Neural cell (in vitro differentiated cells): ENCODE measurements at regions not wholly inside any gene's neighbourhood (a gene's known extent, or its start where the extent isn't known, plus 50 kb on each side); places are given as distances from the start of the nearest gene placed in this dataset.

Experiments used
- H2AFZ ChIP-seq: fragments of 200-600, 300-800 bp; sonication (generic), shearing (Covaris generic); 2 replicates; pipeline ENCODE4 v1.6.0; 2014; ENCODE audit warnings: low read depth, mild to moderate bottlenecking, antibody characterized with exemption, low read length, moderate library complexity
- H3F3A ChIP-seq: fragments of 200-600 bp; shearing (Covaris generic); 2 replicates; pipeline ENCODE4 v1.6.1; 2016; ENCODE audit warnings: mild to moderate bottlenecking, moderate library complexity, mixed read lengths, antibody characterized with exemption, low read length; ENCODE audit not compliant: insufficient read depth, poor library complexity, severe bottlenecking
- H3K27ac ChIP-seq: fragments of 200-600, 300-800 bp; sonication (generic), shearing (Covaris generic); 2 replicates; pipeline ENCODE4 v1.5.1; 2014; ENCODE audit warnings: mild to moderate bottlenecking, low read length, moderate library complexity
- H3K27me3 ChIP-seq: fragments of 300-800, 200-600 bp; sonication (generic), shearing (Covaris generic); 2 replicates; pipeline ENCODE4 v1.6.0; 2014; ENCODE audit warnings: mild to moderate bottlenecking, low read depth, low read length, moderate library complexity; ENCODE audit not compliant: insufficient read depth
- H3K36me3 ChIP-seq: fragments of 300-800, 200-600 bp; sonication (generic), shearing (Covaris generic); 2 replicates; pipeline ENCODE4 v1.5.1; 2014; ENCODE audit warnings: mild to moderate bottlenecking, antibody characterized with exemption, low read length, moderate library complexity; ENCODE audit not compliant: insufficient read depth
- H3K4me2 ChIP-seq: fragments of 300-800, 200-600 bp; sonication (generic), shearing (Covaris generic); 2 replicates; pipeline ENCODE4 v1.6.0; 2014; ENCODE audit warnings: mild to moderate bottlenecking, low read length
- H3K4me3 ChIP-seq: fragments of 300-800, 200-600 bp; sonication (generic), shearing (Covaris generic); 2 replicates; pipeline ENCODE4 v1.5.1; 2014; ENCODE audit warnings: mild to moderate bottlenecking, low read length, moderate library complexity
- H3K79me2 ChIP-seq: fragments of 200-600 bp; shearing (Covaris generic); replicated peaks from 2 replicates; pipeline ENCODE4 v1.6.0; 2014; ENCODE audit warnings: mild to moderate bottlenecking, low read length, moderate library complexity; ENCODE audit not compliant: insufficient read depth
- H3K9ac ChIP-seq: fragments of 300-800, 200-600 bp; sonication (generic), shearing (Covaris generic); 2 replicates; pipeline ENCODE4 v1.6.1; 2016; ENCODE audit warnings: mild to moderate bottlenecking, low read length, mixed read lengths
- H3K9me2 ChIP-seq: fragments of 200-600 bp; shearing (Covaris generic); 2 replicates; pipeline ENCODE4 v1.6.1; 2016; ENCODE audit warnings: mild to moderate bottlenecking, low read length, mixed read lengths; ENCODE audit not compliant: insufficient read depth
- H3K9me3 ChIP-seq: fragments of 200-600, 300-800 bp; sonication (generic), shearing (Covaris generic); 2 replicates; pipeline ENCODE4 v1.6.1; 2016; ENCODE audit warnings: mild to moderate bottlenecking, mixed run types, low read length, moderate library complexity, mixed read lengths
- H4K20me1 ChIP-seq: fragments of 200-600 bp; shearing (Covaris generic); 2 replicates; pipeline ENCODE4 v1.6.1; 2016; ENCODE audit warnings: mild to moderate bottlenecking, mixed run types; ENCODE audit not compliant: insufficient read depth
- EP300 ChIP-seq: fragments of 450-650 bp; conservative IDR thresholded peaks from 2 replicates; pipeline ENCODE4 v1.6.1; 2014; ENCODE audit warnings: antibody characterized with exemption, mild to moderate bottlenecking, moderate library complexity; ENCODE audit not compliant: poor library complexity, severe bottlenecking
- EZH2 ChIP-seq: fragments of 200-600, 300-800 bp; shearing (Covaris generic), sonication (generic); IDR thresholded peaks from 2 replicates; pipeline ENCODE4 v1.6.1; 2014; ENCODE audit warnings: antibody characterized with exemption, low read length, borderline replicate concordance, mild to moderate bottlenecking; ENCODE audit not compliant: insufficient read depth, poor library complexity, severe bottlenecking
- MXI1 ChIP-seq: fragments of 450-650 bp; conservative IDR thresholded peaks from 2 replicates; pipeline ENCODE4 v1.6.1; 2014; ENCODE audit warnings: antibody characterized with exemption, mild to moderate bottlenecking; ENCODE audit not compliant: poor library complexity, severe bottlenecking
- POLR2AphosphoS5 ChIP-seq: IDR thresholded peaks from 2 replicates; pipeline ENCODE4 v1.6.1; 2012
- RAD21 ChIP-seq: fragments of 450-650 bp; conservative IDR thresholded peaks from 2 replicates; pipeline ENCODE4 v1.6.1; 2014; ENCODE audit warnings: antibody characterized with exemption, mild to moderate bottlenecking, moderate library complexity
- SMC3 ChIP-seq: fragments of 450-650 bp; conservative IDR thresholded peaks from 2 replicates; pipeline ENCODE4 v1.6.1; 2014; ENCODE audit warnings: antibody characterized with exemption, mild to moderate bottlenecking, moderate library complexity; ENCODE audit not compliant: poor library complexity
- TAF1 ChIP-seq: IDR thresholded peaks from 2 replicates; pipeline ENCODE4 v1.6.1; 2012; ENCODE audit warnings: low read depth
- TF ChIP-seq, protein P1 (sequence below): fragments of 450-650 bp; IDR thresholded peaks from 2 replicates; pipeline ENCODE4 v1.5.1; 2014; ENCODE audit warnings: antibody characterized with exemption, mild to moderate bottlenecking, moderate library complexity; ENCODE audit not compliant: poor library complexity, severe bottlenecking
- TF ChIP-seq, protein P2 (sequence below): IDR thresholded peaks from 2 replicates; pipeline ENCODE4 v1.6.1; 2012; ENCODE audit warnings: borderline replicate concordance

DNA sequence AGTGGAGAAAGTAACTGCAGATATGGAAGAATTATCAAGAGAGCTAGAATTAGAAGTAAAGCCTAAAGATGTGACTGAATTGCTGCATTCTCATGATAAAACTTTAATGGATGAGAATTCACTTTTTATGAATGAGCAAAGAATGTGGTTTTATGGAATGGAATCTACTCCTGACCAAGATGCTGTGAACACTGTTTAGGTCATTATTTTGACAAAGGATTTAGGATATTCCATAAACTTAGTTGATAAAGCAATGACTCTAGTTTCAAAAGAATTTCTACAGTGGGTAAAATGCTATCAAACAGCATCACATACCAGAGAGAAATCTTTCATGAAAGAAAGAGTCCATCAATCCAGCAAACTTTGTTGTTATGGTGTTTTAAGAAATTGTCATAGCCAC lies 1317.7 kb upstream of the ACVR2A start:
- Histone ChIP-seq H3K79me2 (no peaks in the 10 kb centered on the region), H3K36me3 (no peaks in the 10 kb centered on the region), H3F3A (no peaks in the 10 kb centered on the region), H3K27me3 (no peaks in the 10 kb centered on the region), H3K4me2 (no peak overlapping the region), H3K9ac (no peak overlapping the region), H4K20me1 (no peaks in the 10 kb centered on the region), H3K9me2 (no peaks in the 10 kb centered on the region), H3K9me3 (no peaks in the 10 kb centered on the region), H3K27ac (no peak overlapping the region), H2AFZ (no peak overlapping the region), H3K4me3 (no peak overlapping the region)
- TF ChIP-seq, protein P1, sequence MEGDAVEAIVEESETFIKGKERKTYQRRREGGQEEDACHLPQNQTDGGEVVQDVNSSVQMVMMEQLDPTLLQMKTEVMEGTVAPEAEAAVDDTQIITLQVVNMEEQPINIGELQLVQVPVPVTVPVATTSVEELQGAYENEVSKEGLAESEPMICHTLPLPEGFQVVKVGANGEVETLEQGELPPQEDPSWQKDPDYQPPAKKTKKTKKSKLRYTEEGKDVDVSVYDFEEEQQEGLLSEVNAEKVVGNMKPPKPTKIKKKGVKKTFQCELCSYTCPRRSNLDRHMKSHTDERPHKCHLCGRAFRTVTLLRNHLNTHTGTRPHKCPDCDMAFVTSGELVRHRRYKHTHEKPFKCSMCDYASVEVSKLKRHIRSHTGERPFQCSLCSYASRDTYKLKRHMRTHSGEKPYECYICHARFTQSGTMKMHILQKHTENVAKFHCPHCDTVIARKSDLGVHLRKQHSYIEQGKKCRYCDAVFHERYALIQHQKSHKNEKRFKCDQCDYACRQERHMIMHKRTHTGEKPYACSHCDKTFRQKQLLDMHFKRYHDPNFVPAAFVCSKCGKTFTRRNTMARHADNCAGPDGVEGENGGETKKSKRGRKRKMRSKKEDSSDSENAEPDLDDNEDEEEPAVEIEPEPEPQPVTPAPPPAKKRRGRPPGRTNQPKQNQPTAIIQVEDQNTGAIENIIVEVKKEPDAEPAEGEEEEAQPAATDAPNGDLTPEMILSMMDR = no peak
- TF ChIP-seq RAD21 = no peak

DNA sequence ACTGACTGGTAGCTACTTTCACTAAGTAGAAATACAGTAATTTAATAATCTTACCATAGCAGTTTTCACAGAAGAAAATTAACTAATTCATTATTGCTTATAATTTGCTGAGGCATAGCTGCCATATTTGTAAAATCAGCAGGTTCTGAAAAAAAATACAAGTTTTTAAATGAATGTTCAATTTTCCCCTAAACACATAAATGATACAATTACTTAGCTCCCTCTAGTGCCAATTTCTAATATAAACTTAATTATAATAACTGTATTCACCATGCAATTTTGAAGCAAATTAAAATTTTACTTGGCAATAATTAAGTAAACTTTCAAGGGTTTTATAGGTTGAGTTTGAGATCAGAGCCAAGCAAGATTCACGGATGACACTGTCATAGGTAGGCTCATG lies 1321.6 kb upstream of the ACVR2A start:
- Histone ChIP-seq H2AFZ (no peak overlapping the region), H3K27me3 (no peaks in the 10 kb centered on the region), H4K20me1 (no peaks in the 10 kb centered on the region), H3K27ac (no peak overlapping the region), H3K9ac (no peak overlapping the region), H3K9me3 (no peaks in the 10 kb centered on the region), H3F3A (no peaks in the 10 kb centered on the region), H3K9me2 (no peaks in the 10 kb centered on the region), H3K79me2 (no peaks in the 10 kb centered on the region), H3K4me3 (no peak overlapping the region), H3K4me2 (no peak overlapping the region), H3K36me3 (no peaks in the 10 kb centered on the region)
- peak; percentile 66 for TF ChIP-seq SMC3
- TF ChIP-seq POLR2AphosphoS5 = no peak
- TF ChIP-seq MXI1 = no peak
- TF ChIP-seq EZH2 = no peak
- TF ChIP-seq, protein P1 = peak; percentile 66
- TF ChIP-seq RAD21 = peak; percentile 72

DNA sequence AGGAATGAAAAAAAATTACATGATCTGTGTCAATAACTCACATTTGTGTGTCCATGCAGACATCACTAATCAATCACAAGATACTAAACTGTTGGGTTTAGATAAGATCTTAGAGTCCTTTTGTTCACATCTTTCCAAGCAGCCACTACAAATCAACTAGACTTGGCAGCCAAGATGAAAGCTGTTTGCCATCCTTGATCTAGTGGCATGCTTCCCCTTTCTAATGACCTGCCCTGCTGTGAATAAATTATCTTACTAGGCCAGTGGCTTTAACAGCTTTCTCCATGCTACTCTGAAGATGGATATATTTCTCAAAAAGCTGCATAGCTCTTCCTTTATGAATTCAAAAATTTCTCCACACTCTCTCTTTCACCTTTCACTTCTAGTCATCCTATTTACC lies 1338.0 kb upstream of the ACVR2A start:
- no peak overlapping the region for H2AFZ ChIP-seq
- TF ChIP-seq EZH2 = no peak
- no peak for TF ChIP-seq TAF1
- TF ChIP-seq EP300 = no peak
- TF ChIP-seq, protein P2, sequence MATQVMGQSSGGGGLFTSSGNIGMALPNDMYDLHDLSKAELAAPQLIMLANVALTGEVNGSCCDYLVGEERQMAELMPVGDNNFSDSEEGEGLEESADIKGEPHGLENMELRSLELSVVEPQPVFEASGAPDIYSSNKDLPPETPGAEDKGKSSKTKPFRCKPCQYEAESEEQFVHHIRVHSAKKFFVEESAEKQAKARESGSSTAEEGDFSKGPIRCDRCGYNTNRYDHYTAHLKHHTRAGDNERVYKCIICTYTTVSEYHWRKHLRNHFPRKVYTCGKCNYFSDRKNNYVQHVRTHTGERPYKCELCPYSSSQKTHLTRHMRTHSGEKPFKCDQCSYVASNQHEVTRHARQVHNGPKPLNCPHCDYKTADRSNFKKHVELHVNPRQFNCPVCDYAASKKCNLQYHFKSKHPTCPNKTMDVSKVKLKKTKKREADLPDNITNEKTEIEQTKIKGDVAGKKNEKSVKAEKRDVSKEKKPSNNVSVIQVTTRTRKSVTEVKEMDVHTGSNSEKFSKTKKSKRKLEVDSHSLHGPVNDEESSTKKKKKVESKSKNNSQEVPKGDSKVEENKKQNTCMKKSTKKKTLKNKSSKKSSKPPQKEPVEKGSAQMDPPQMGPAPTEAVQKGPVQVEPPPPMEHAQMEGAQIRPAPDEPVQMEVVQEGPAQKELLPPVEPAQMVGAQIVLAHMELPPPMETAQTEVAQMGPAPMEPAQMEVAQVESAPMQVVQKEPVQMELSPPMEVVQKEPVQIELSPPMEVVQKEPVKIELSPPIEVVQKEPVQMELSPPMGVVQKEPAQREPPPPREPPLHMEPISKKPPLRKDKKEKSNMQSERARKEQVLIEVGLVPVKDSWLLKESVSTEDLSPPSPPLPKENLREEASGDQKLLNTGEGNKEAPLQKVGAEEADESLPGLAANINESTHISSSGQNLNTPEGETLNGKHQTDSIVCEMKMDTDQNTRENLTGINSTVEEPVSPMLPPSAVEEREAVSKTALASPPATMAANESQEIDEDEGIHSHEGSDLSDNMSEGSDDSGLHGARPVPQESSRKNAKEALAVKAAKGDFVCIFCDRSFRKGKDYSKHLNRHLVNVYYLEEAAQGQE = no peak
- TF ChIP-seq SMC3 = no peak
- TF ChIP-seq POLR2AphosphoS5 = no peak
- TF ChIP-seq RAD21 = no peak
- TF ChIP-seq, protein P1 = no peak
- TF ChIP-seq MXI1 = no peak
- no peaks in the 10 kb centered on the region for H3K27me3 ChIP-seq
- no peaks in the 10 kb centered on the region for H3F3A ChIP-seq
- no peak overlapping the region for H3K4me3 ChIP-seq
- H3K79me2 ChIP-seq = no peaks in the 10 kb centered on the region
- H3K9me3 ChIP-seq = no peaks in the 10 kb centered on the region
- no peaks in the 10 kb centered on the region for H3K9me2 ChIP-seq
- no peak overlapping the region for H3K4me2 ChIP-seq
- no peak overlapping the region for H3K9ac ChIP-seq
- no peaks in the 10 kb centered on the region for H3K36me3 ChIP-seq
- no peaks in the 10 kb centered on the region for H4K20me1 ChIP-seq
- H3K27ac ChIP-seq = no peak overlapping the region
